HEK293 (cell line): ENCODE measurements at regions not wholly inside any gene's neighbourhood (a gene's known extent, or its start where the extent isn't known, plus 50 kb on each side); places are given as distances from the start of the nearest gene placed in this dataset.

ENCODE experiments used
- CTCF ChIA-PET: fragments of 350-600 bp; formaldehyde crosslinking; extraction: SDS; loops from one replicate; lab custom pipeline; 2021; ENCODE audit warnings: antibody characterized with exemption; lab: Yijun Ruan, JAX
- POLR2A ChIA-PET: fragments of 300-600 bp; formaldehyde crosslinking; extraction: SDS; loops from one replicate; lab custom pipeline; 2020; ENCODE audit warnings: antibody characterized with exemption, inconsistent platforms; lab: Yijun Ruan, JAX
- H3K27ac ChIP-seq: fragments of 200-500 bp; sonication (Bioruptor generic); 2 replicates; pipeline ENCODE4 v1.5.1; 2014; ENCODE audit warnings: low read depth, low read length, control low read depth, inconsistent platforms; ENCODE audit errors: extremely low read depth
- H3K36me3 ChIP-seq, 2 experiments: fragments of 200-500 bp in 1 of 2; sonication (Bioruptor generic) in 1 of 2; 1 replicate in 1 of 2; 2 replicates in 1 of 2; pipeline ENCODE4 v1.5.1; 2014 to 2017; ENCODE audit warnings: inconsistent platforms in 2 of 2, low read length in 2 of 2; ENCODE audit not compliant: control insufficient read depth in 2 of 2, insufficient read depth in 1 of 2
- H3K4me1 ChIP-seq: fragments of 200-500 bp; sonication (Bioruptor generic); 2 replicates; pipeline ENCODE4 v1.5.1; 2014; ENCODE audit warnings: mild to moderate bottlenecking, low read length, inconsistent platforms; ENCODE audit not compliant: control insufficient read depth, insufficient read depth
- H3K4me3 ChIP-seq: 2 replicates; pipeline ENCODE4 v1.5.1; 2011; ENCODE audit warnings: low read depth, mild to moderate bottlenecking, control low read depth, low read length, moderate library complexity
- H3K9me3 ChIP-seq: fragments of 200-500 bp; sonication (Bioruptor generic); 2 replicates; pipeline ENCODE4 v1.5.1; 2014; ENCODE audit warnings: low read depth, low read length, inconsistent platforms; ENCODE audit not compliant: control insufficient read depth, insufficient read depth
- KLF1 ChIP-seq: fragments of 450-650 bp; formaldehyde crosslinking; IDR thresholded peaks from 2 replicates; pipeline ENCODE4 v1.5.1; 2016; ENCODE audit warnings: missing biosample characterization, missing genetic modification characterization
- TCF7L2 ChIP-seq: IDR thresholded peaks from 2 replicates; pipeline ENCODE4 v1.6.1; 2011; ENCODE audit warnings: low read depth, mild to moderate bottlenecking, inconsistent platforms, low read length, moderate library complexity, borderline replicate concordance
- ZBTB48 ChIP-seq: fragments of 450-650 bp; formaldehyde crosslinking; IDR thresholded peaks from 2 replicates; pipeline ENCODE4 v1.5.1; 2016; ENCODE audit warnings: missing biosample characterization, missing genetic modification characterization
- ZFP69B ChIP-seq: fragments of 450-650 bp; formaldehyde crosslinking; IDR thresholded peaks from 2 replicates; pipeline ENCODE4 v1.5.1; 2016; ENCODE audit warnings: missing biosample characterization, missing genetic modification characterization
- ZNF202 ChIP-seq: fragments of 450-650 bp; formaldehyde crosslinking; IDR thresholded peaks from 2 replicates; pipeline ENCODE4 v1.5.1; 2016; ENCODE audit warnings: missing biosample characterization, missing genetic modification characterization, borderline replicate concordance
- ZNF423 ChIP-seq: fragments of 450-650 bp; formaldehyde crosslinking; IDR thresholded peaks from 2 replicates; pipeline ENCODE4 v1.5.1; 2016; ENCODE audit warnings: missing biosample characterization, missing genetic modification characterization
- ZNF571 ChIP-seq: fragments of 450-650 bp; formaldehyde crosslinking; IDR thresholded peaks from 2 replicates; pipeline ENCODE4 v1.5.0; 2017; ENCODE audit warnings: missing biosample characterization, missing genetic modification characterization
- ZNF629 ChIP-seq: fragments of 450-650 bp; formaldehyde crosslinking; IDR thresholded peaks from 2 replicates; pipeline ENCODE4 v1.5.1; 2017; ENCODE audit warnings: missing biosample characterization, missing genetic modification characterization
- ZSCAN23 ChIP-seq: fragments of 450-650 bp; formaldehyde crosslinking; IDR thresholded peaks from 2 replicates; pipeline ENCODE4 v1.5.1; 2016; ENCODE audit warnings: missing biosample characterization, missing genetic modification characterization

DNA sequence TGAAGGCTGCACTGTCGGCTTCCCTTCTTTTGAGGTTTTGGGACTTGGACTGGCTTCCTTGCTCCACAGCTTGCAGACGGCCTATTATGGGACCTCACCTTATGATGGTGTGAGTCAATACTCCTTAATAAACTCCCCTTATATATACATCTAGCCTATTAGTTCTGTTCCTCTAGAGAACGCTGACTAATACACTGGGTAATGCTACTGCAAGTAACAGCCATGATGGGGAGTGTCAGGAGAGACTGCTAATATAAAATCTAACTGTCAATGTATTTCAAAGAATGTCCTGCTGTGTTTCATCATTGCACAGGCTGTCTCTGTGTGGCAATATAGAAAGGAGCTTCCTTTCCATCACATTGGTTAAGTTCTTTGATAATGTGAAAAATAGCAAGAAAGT lies 57.7 kb upstream of the UST start:
- Histone ChIP-seq H3K27ac (no peak overlapping the region), H3K4me3 (no peak overlapping the region), H3K4me1 (no peaks in the 10 kb centered on the region), H3K9me3 (no peaks in the 10 kb centered on the region), H3K36me3 (no peaks in the 10 kb centered on the region)
- no peak for TF ChIP-seq TCF7L2
- TF ChIP-seq ZNF423, result no peak
- ChIA-PET POLR2A (no interaction called here), CTCF (interaction anchor here (2.1 kb wide), 1 partner anchor 111 kb away, joined by 5 read pairs; no protein-coding TSS in a partner anchor)

DNA sequence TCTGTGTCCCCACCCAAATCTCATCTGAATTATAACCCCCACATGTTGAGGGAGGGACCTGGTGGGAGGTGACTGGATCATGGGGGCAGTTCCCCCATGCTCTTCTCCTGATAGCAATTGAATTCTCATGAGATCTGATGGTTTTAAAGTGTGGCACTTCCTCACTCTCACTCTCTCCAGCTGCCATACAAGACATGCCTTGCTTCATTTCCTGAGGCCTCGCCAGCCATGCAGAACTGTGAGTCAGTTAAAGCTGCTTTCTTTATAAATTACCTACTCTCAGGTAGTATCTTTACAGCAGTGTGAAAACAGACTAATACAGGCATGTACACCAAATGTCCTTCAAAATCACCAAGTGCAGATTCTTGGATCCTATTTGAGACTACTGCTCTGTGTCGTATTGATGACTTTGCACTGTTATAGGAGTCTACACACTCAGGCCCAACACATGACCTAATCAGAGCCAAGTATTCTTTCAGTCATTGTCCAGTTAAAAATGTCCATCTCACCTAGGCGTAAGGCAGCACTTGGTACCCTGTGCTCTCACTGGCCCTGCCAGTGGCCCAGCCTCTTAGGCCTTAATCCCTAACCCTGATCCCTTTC lies 52.8 kb upstream of the UST start:
- CTCF ChIA-PET, result no interaction called here

More for the DNA sequence above, 52.8 kb upstream of the UST start:
- Histone ChIP-seq H3K36me3 (no peaks in the 10 kb centered on the region), H3K27ac (no peak overlapping the region), H3K4me3 (no peak overlapping the region), H3K9me3 (no peaks in the 10 kb centered on the region)
- POLR2A ChIA-PET, result no interaction called here
- no peak for TF ChIP-seq ZFP69B (tag by site-specific recombination)
- TF ChIP-seq ZNF202 (tag by site-specific recombination), result no peak
- TF ChIP-seq ZSCAN23, result no peak
- no peak for TF ChIP-seq KLF1 (tag by site-specific recombination)
- TF ChIP-seq ZNF571 (tag by site-specific recombination), result no peak
- TF ChIP-seq ZNF629 (tag by site-specific recombination), result no peak
- no peak for TF ChIP-seq ZBTB48 (tag by site-specific recombination)
- TF ChIP-seq, all 188 proteins: peak for 0
- no peaks in the 10 kb centered on the region for H3K4me1 ChIP-seq
